ENCODE measurements at regions not wholly inside any gene's neighbourhood (a gene's known extent, or its start where the extent isn't known, plus 50 kb on each side); places are given as distances from the start of the nearest gene placed in this dataset.

DNA sequence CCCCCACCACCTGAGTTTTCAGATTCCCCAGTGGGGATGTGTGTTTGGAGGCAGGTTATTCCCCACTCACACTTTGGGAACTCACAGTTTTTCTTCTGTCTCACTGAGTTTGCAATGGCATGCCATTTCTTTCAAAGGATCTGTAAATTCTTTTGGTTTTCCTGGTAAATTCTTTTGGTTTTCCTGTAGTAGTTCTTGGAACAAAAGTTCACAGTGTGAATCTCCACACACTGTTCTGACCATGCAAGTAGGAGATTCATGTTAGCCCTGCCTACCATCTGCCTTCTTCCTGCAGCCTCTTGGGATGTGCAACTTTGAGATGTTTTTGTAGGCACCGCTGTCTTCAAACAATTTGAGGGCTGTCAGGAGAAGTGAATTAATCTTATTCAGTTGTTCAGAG is 165.6 kb upstream of the OGFRL1 start:
- TF ChIP-seq CTCF (IDR thresholded peaks at IDR 0.05; ENCODE audit: borderline replicate concordance, control extremely low read depth, extremely low read depth, insufficient read depth, missing control alignments) = no peak
- DNase-seq (ENCODE audit: low spot score) = no peak
- in situ Hi-C loops (cut with MboI; ENCODE audit: low sequenced_read_pairs, unreplicated experiment) = no loop called here

DNA sequence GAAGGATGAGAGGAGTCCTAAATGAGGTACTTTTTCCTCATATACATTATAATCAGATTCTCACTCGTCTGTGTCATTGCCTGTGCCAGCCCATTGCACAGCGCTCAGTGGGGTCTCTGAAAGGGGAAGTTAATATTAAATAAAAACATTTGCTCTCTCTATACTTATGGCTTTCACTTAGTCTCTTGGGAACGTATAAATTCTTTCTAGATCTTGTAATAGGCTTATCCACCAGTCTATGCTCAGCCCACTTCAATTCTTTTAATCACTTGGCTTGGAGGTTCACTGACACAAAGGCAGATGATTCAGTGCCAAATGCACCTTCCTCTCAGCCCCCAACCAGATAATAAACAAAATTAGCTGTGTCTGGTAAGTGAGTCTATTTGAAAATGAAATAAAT is 164.3 kb upstream of the OGFRL1 start:
- in situ Hi-C loops (cut with MboI; ENCODE audit: low sequenced_read_pairs, unreplicated experiment) = no loop called here
- TF ChIP-seq CTCF (IDR thresholded peaks at IDR 0.05; ENCODE audit: borderline replicate concordance, control extremely low read depth, extremely low read depth, insufficient read depth, missing control alignments) = no peak
- no peak for DNase-seq (ENCODE audit: low spot score)

GRCh38 chr6:71125216-71125615 is 163.4 kb upstream of the OGFRL1 start:
- in situ Hi-C loops (cut with MboI; ENCODE audit: low sequenced_read_pairs, unreplicated experiment) = no loop called here
- no peak for TF ChIP-seq CTCF (IDR thresholded peaks at IDR 0.05; ENCODE audit: borderline replicate concordance, control extremely low read depth, extremely low read depth, insufficient read depth, missing control alignments)
- no peak for DNase-seq (ENCODE audit: low spot score)

GRCh38 chr6:71126506-71126905 is 162.1 kb upstream of the OGFRL1 start:
- DNase-seq (ENCODE audit: low spot score) = no peak
- TF ChIP-seq CTCF (IDR thresholded peaks at IDR 0.05; ENCODE audit: borderline replicate concordance, control extremely low read depth, extremely low read depth, insufficient read depth, missing control alignments) = no peak
- in situ Hi-C loops (cut with MboI; ENCODE audit: low sequenced_read_pairs, unreplicated experiment) = no loop called here

GRCh38 chr6:71127374-71127773 is 161.2 kb upstream of the OGFRL1 start:
- no peak for TF ChIP-seq CTCF (IDR thresholded peaks at IDR 0.05; ENCODE audit: borderline replicate concordance, control extremely low read depth, extremely low read depth, insufficient read depth, missing control alignments)
- DNase-seq (ENCODE audit: low spot score) = no peak
- in situ Hi-C loops (cut with MboI; ENCODE audit: low sequenced_read_pairs, unreplicated experiment) = no loop called here

- TF ChIP-seq CTCF (IDR thresholded peaks at IDR 0.05; ENCODE audit: borderline replicate concordance, control extremely low read depth, extremely low read depth, insufficient read depth, missing control alignments) = no peak
- no peak for DNase-seq (ENCODE audit: low spot score)
- in situ Hi-C loops (cut with MboI; ENCODE audit: low sequenced_read_pairs, unreplicated experiment) = no loop called here
Measured at GRCh38 chr6:71130277-71130676, 158.3 kb upstream of the OGFRL1 start.

Data from GM13976 (cell line).